GM19395 (cell line): ENCODE measurements at regions not wholly inside any gene's neighbourhood (a gene's known extent, or its start where the extent isn't known, plus 50 kb on each side); places are given as distances from the start of the nearest gene placed in this dataset.

Experiments
- ATAC-seq: cut with Tn5 transposase; IDR thresholded peaks from one replicate; pipeline ENCODE4 v1.9.1; 2021; ENCODE audit warnings: mild to moderate bottlenecking, moderate library complexity; ENCODE audit not compliant: unreplicated experiment

GRCh38 chr20:60808003-60808672, 443.9 kb upstream of the CDH4 start:
- ATAC-seq, result no peak

GRCh38 chr20:60808701-60809100, 443.4 kb upstream of the CDH4 start:
- no peak for ATAC-seq

GRCh38 chr20:60810561-60810960, 441.5 kb upstream of the CDH4 start:
- ATAC-seq, result no peak

GRCh38 chr20:60812561-60812960, 439.5 kb upstream of the CDH4 start:
- ATAC-seq, result no peak

- ATAC-seq, result no peak
These were observed 439.0 kb upstream of the CDH4 start for GRCh38 chr20:60813066-60813465.

GRCh38 chr20:60815656-60816055, 436.4 kb upstream of the CDH4 start:
- no peak for ATAC-seq

GRCh38 chr20:60816901-60817300, 435.2 kb upstream of the CDH4 start:
- ATAC-seq, result no peak

GRCh38 chr20:60817891-60818290, 434.2 kb upstream of the CDH4 start:
- no peak for ATAC-seq

GRCh38 chr20:60819511-60819910, 432.6 kb upstream of the CDH4 start:
- no peak for ATAC-seq

- ATAC-seq, result no peak
These were observed 431.9 kb upstream of the CDH4 start for GRCh38 chr20:60820149-60820548.

GRCh38 chr20:60820918-60821317, 431.1 kb upstream of the CDH4 start:
- ATAC-seq, result no peak

- ATAC-seq, result no peak
These were observed 429.1 kb upstream of the CDH4 start for GRCh38 chr20:60822699-60823607.

GRCh38 chr20:60835876-60836275, 416.2 kb upstream of the CDH4 start:
- ATAC-seq, result no peak

- no peak for ATAC-seq
These were observed 414.8 kb upstream of the CDH4 start for GRCh38 chr20:60837173-60837770.

- no peak for ATAC-seq
These were observed 413.8 kb upstream of the CDH4 start for GRCh38 chr20:60838297-60838696.

- ATAC-seq, result no peak
These were observed 411.1 kb upstream of the CDH4 start for GRCh38 chr20:60840971-60841370.

- no peak for ATAC-seq
These were observed 406.9 kb upstream of the CDH4 start for GRCh38 chr20:60845146-60845545.

GRCh38 chr20:60851826-60852704, 400.0 kb upstream of the CDH4 start:
- no peak for ATAC-seq

GRCh38 chr20:60857708-60858107, 394.4 kb upstream of the CDH4 start:
- no peak for ATAC-seq

GRCh38 chr20:60862601-60863000, 389.5 kb upstream of the CDH4 start:
- ATAC-seq, result no peak

GRCh38 chr20:60863548-60863947, 388.5 kb upstream of the CDH4 start:
- ATAC-seq, result no peak
